ENCODE measurements at regions not wholly inside any gene's neighbourhood (a gene's known extent, or its start where the extent isn't known, plus 50 kb on each side); places are given as distances from the start of the nearest gene placed in this dataset.
"Not testable (repeated sequence)": the region's sequence is repeated elsewhere in the genome, so short reads cannot be mapped to it uniquely, and the experiment has no call there.

DNA sequence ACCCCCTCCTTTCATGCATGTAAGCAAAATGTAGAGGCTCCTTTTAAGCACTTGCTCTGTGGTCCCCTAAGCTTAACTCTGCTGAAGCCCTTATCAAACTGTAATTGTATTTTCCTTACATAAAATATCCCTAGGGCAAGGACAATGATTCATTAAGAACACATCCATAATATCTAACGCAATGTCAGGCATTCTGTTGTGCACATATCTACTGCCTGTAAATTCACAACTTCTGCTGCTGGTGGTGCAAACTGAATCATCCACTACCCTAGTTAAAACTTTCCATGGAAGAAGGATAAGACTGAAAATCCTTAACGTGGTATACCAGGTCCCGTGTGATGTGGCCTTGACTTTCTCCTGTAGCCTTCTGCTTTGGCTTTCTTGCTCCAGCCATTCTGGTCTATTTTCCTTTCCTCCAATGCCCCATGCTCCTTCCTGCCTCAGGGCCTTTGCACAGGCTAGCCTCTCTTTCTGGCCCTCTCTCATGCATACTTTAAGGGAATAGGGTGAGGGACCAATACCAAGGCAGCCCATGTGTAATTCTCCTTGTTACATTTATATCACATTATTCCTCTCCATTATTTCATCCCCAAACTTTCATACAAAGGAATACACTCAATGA lies 113.6 kb upstream of the ZFP64 start:
- TF ChIP-seq, protein P1, sequence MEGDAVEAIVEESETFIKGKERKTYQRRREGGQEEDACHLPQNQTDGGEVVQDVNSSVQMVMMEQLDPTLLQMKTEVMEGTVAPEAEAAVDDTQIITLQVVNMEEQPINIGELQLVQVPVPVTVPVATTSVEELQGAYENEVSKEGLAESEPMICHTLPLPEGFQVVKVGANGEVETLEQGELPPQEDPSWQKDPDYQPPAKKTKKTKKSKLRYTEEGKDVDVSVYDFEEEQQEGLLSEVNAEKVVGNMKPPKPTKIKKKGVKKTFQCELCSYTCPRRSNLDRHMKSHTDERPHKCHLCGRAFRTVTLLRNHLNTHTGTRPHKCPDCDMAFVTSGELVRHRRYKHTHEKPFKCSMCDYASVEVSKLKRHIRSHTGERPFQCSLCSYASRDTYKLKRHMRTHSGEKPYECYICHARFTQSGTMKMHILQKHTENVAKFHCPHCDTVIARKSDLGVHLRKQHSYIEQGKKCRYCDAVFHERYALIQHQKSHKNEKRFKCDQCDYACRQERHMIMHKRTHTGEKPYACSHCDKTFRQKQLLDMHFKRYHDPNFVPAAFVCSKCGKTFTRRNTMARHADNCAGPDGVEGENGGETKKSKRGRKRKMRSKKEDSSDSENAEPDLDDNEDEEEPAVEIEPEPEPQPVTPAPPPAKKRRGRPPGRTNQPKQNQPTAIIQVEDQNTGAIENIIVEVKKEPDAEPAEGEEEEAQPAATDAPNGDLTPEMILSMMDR (conservative IDR thresholded peaks at IDR 0.05; ENCODE audit: low read length): no peak
- no peak for DNase-seq (ENCODE audit: low read depth)
- no peak overlapping the region for H3K4me3 ChIP-seq (ENCODE audit: low read length)

GRCh38 chr20:52303281-52303950 lies 111.8 kb upstream of the ZFP64 start:
- TF ChIP-seq, protein P1 (conservative IDR thresholded peaks at IDR 0.05; ENCODE audit: low read length): no peak
- DNase-seq (ENCODE audit: low read depth): no peak
- no peak overlapping the region for H3K4me3 ChIP-seq (ENCODE audit: low read length)

DNA sequence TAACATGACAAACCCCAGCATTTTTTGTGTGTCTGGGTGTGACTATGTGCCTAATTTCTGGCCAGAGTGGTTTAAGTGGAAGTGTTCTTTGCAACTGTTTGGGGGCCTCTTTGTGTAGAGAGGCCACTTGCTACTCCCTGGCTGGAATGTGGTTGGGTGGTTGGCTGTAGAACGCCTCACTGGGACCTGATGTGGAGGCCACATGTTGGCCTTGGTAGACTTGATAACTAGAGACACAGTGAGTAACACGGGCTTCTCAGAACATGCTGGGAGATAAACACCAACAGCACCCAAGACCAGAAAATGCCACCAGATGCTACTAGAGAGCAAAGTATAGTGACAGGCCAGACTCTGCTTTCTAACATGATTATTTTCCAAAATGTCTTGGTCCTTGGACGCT lies 111.2 kb upstream of the ZFP64 start:
- no peak for DNase-seq (ENCODE audit: low read depth)
- no peak overlapping the region for H3K4me3 ChIP-seq (ENCODE audit: low read length)
- TF ChIP-seq, protein P1 (conservative IDR thresholded peaks at IDR 0.05; ENCODE audit: low read length): no peak

GRCh38 chr20:52302051-52302450 lies 110.5 kb upstream of the ZFP64 start:
- not testable (repeated sequence) for H3K4me3 ChIP-seq (ENCODE audit: low read length); DNase-seq (ENCODE audit: low read depth)

DNA sequence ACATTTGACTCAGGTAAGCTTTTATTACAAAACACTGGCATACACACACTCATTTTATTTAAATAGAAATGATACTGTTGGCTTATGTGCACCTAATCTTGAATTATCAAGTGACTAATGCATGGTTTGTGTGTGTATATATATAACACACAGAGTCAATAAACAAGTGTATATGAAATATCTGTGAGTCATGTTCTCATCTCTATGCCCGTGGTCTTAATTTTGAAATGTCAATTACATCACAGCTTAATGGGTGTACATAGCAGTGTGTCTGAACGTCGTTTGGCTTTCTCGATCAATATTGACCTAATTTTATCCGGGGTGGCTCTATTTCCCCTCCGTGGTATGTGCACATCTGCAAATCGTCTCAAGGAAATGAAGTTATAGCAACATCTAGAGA lies 104.0 kb upstream of the ZFP64 start:
- no peak for DNase-seq (ENCODE audit: low read depth)
- TF ChIP-seq, protein P1 (conservative IDR thresholded peaks at IDR 0.05; ENCODE audit: low read length): no peak
- no peak overlapping the region for H3K4me3 ChIP-seq (ENCODE audit: low read length)

DNA sequence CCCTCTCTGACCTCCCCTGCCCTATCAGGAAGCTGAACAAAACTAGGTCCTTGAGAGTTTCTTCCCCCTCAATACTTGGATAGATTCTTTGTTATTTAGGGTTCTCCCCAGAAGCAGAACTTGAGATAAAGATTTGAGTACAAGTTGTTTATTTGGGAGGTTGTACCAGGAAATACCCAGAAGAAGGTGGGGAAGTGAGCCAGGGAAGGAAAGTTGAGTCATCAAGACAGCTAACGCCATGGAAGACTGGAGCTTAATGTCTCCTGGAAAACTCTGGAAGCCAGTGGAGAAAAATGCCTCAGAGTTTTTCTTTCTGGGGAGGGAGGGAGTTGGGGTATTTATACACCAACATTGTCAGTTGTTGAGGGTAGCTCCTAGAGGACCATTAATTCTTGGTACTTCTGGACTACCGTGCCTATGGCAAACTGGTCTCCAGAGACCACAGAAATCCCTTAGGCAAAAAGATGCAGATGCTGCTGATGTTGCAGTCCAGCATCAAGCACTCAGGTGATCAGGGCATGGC lies 102.6 kb upstream of the ZFP64 start:
- TF ChIP-seq, protein P1 (conservative IDR thresholded peaks at IDR 0.05; ENCODE audit: low read length): no peak
- H3K4me3 ChIP-seq (ENCODE audit: low read length): no peak overlapping the region
- DNase-seq (ENCODE audit: low read depth): no peak

- no peak overlapping the region for H3K4me3 ChIP-seq (ENCODE audit: low read length)
- no peak for DNase-seq (ENCODE audit: low read depth)
- TF ChIP-seq, protein P1 (conservative IDR thresholded peaks at IDR 0.05; ENCODE audit: low read length): no peak
These were observed 99.5 kb upstream of the ZFP64 start for GRCh38 chr20:52291109-52291508.

All from AG10803 (cell line).